ENCODE measurements at regions not wholly inside any gene's neighbourhood (a gene's known extent, or its start where the extent isn't known, plus 50 kb on each side); places are given as distances from the start of the nearest gene placed in this dataset.

DNA sequence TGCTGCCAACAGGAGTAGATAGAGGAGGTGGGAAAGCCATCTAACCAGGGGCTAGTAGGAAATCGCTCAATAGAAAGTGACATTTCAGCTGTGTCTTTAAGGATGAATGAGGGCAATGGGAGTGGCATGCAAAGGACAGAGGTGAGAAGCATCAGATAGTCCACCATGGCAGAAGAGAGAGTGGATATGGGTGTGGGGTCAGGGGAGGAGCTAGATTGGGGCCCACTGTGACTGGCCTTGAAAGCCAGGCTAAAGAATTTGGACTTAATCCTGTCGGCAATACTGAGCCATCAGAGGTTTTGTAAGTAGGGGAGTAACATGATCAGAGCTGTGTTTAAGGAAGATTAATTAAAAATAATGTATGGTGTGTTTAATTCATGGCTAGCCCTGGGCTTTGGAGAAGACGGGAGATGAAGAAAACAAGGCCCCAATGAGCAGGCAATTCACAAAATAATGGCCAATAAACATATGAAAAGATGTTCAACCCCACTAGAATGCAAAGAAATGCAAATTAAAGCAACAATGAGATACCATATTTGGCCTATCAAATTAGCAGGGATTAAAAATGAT lies 98.1 kb upstream of the PJA1 start:
- no peak for DNase-seq

DNA sequence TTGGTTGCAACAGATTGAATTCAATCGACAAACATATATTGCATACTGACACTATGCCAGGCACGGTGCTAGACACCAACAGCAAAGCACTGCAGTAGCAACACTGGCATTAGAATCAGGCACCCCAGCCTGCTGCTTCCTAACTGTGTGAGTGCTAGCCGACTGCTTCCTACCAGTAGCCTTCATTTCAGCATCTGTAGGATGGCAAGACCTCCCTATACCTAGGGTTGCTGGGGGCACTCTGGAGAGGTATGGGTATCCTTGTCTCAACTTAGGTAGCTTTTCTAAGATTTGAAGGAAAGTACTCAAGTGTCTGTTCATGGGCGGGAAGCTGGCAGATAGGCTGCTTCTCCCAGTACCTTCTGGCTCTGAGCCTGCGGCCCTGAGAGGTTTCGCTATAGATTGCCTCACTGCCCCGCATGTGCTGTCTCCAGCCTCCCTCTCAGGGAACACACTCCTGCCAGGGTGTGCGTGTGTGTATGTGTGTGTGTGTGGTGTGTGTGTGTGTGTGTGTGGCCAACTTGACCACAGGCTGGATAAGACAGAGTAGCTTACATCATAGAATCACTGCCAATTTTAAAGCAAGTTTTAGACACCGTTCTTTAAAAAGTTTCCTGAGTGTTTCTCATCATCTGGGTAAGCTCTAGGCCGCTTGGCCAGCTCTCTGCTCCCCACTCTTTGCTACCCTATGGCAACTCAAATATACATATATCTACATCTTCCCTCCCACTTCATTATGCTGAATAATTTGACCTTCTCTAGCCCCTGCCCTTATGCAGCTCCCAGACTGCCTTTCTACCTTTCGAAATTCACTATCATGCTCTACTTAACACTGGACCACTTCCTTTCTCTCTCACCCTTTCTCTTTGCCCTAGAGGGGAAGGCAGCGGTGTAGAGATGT lies 97.0 kb upstream of the PJA1 start:
- no peak for DNase-seq

DNA sequence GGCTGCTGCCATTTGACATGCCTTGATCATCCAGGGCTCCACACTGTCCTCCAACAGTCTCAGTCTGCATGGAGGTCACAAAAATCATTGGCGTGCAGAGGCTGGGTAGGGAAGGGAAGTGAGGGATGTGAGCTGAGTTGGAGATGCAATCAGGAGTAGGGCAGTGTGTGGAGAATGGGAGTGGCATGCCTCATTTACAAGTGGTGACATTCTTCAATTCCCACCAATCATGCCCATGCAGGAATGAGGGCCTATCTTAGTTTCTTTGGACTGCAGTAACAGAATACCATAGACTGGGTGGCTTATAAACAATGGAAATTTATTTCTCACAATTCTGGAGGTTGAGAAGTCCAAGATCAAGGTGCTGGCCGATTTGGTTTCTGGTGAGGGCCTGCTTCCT lies 94.9 kb upstream of the PJA1 start:
- DNase-seq = no peak

DNA sequence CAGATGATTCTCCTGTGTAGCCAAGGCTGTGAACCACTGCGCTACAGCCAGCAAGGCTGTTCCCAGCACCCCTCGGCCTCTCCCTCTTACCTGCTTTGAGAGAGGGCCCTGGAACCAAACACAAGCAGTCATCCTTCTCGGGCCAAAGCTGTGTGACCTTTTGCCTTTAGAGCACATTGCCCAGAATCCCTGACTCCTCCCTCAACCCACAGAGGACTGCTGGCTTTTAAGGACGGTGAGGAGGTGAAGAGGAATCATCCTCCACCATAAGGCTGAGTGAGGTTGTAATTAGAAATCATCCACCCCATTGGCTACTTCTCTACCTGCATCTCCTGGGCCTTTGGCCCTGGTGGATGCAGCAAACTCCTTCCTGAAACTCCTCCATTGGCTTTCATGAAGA lies 93.6 kb upstream of the PJA1 start:
- no peak for DNase-seq

DNA sequence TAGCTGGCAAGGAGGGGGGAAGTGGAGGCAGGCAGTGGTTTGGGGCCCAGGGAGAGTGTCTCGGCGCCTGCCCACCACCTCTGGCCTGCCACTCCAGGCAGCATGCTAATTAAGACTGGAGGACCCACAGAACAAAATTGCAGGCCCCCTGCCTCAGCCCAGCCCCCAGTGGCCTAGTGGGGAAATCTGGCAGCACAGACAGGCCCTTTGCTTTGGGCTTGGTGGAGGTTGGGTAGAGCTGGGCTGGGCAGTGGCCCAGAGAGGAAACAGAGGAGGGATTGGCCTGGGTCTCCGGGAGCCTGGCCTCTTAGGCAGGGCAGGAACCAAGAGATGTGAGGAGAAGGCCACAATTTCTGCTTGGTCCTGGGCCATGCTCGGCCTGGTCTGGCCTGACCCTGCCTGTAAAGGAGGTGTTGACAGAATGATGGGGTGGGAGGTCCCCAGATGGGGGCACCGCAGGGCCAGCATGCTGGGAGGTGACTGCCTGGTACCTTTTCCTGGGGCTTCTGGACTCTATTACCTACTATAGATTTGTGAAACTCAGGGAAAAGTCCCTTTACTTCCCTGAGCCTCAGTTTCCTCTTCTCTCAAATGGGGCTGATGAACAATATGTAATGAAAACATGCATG lies 92.4 kb upstream of the PJA1 start:
- no peak for DNase-seq

DNA sequence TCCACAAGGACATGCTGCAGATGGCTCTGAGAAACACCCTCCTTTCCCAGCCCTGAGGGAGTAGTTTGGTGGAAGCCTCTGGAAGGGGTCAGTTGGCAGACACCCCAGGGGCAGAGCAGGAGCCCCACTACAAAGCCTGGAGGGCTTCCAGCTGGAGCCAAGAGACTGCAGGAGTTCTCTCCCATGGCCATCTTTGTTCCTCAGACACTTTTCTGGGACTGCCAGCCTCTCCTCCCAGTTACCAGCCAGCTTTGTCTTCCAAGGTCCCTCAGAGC lies 91.0 kb upstream of the PJA1 start:
- DNase-seq = no peak

DNA sequence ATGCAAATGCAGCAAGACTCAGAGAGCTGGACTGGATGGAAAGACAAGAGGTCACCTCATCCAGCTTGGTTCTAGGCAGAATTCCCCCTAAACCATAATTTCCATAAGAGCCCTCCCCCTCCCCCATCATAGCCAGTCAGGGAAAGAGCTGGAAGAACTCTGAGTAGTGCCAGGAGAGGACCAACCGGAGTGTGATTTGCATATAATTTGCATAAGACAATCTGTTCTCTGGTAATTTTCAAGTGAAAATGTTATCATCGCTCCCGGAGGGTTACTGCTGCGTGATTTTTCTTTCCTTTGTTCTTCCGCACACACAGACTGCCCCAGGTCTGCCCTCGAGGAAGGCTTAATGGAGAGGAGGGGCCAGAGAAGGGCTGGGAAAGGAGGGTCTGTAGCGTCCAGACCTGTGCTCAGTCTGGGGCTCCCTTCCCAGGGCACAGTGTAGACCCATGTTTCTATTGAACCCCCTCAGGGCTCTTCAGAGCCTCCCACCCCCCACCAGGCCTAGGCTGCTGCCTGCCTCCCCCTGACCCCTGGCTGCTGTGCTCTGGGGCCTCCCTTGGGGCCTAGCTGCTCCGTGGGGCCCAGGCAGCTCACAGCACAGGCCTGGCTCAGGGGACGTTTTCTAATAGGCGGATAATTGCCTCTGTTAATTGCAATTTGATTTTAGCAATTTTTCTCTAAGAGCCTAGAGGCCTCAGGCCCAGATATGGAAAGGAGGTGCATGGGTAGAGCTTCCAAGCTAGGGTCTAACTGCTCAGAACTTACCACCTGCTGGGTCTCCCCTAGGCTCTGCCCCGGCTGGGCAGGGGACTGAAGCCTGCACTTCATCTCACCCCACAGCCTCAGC lies 90.4 kb upstream of the PJA1 start:
- no peak for DNase-seq

DNA sequence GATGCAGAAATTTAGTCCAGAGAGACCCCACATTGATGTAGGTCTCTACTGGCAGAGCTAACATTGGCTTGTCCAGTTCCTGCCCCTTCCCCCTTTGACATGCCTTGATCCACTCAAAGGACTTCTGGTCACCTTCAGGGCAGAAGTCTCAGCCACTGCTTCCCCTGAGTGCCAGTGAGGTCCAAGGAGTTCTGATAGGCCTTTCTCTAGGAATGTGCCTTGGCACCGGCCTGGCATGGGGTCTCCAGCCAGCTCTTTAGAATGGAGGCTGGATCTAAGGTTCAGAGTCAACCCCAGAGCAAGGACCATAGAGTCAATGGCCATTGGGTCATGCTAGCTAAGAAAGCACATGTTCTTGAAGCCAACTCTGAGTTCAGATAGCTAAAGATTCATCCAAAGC lies 88.6 kb upstream of the PJA1 start:
- DNase-seq = no peak

DNA sequence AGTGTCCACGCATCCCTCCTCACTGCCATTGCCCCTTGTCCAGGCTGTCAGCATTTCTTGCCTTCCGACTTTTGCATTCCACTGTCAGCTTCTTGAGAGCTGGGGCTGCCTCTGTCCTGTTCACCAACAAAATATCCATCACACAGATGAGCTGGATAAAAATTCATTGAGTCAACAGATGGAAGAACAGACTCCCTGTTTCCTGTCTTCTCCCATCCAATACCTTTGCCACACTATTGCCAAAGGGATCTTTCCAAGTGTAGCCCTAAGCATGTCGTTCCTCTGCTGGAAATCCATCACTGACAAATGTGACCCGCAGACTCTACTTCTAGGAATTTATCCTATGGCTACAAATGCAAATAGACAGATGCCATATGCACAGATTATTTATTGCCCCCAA lies 78.0 kb upstream of the PJA1 start:
- DNase-seq = no peak

DNA sequence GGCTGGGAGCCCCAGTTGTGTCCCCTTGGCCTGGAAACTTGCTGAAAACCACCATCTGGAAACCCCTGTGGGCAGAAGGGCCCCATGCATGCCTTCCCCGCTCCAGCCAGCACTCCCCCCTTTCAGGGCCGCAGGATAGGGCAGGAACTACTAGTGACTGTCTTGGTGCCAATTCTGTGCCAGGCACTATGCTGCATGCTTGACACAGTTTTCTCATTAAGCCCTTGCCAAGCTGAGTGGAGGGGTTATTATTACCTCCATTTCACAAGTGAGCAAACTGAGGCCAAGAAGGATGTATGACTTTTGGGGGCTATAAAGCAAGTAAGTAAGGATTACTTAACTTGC lies 73.6 kb upstream of the PJA1 start:
- no peak for DNase-seq

DNA sequence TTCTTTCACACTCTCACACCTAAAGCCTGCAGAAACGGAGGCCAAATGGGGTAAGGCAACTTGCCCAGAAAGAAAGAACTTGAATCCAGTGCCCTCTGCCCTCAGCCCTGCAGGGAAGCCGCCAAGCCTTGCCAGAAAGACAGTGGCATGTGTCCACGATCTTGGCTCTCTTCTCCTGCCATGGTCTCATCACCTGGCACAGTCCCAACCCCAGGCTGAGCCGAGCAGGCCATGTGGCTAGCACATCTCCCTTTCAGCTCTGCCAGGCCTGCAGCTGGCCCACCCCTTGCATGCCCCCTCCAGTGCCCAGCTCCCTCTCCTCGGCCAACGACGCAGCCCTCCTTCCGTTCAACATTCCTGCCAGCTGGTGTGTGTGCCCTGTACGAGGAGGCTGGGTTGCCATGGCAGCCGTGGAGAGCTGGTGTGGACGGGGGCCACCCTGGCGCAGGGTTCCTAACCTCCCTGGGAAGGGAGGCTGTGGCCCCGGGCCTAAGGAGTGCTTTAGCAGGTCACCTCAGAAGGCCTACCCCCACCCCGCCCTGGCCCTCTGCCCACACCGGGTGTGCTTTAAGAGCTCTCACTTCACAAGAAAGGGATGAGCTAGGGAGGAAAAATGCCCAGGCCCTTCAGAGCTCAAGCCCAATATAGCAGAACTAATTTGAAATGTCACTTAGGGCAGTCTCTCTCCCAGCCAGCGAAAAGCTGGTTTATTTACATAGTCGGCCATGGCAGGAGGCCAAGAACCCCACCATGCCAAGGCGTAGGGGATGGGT lies 73.0 kb upstream of the PJA1 start:
- DNase-seq = no peak

DNA sequence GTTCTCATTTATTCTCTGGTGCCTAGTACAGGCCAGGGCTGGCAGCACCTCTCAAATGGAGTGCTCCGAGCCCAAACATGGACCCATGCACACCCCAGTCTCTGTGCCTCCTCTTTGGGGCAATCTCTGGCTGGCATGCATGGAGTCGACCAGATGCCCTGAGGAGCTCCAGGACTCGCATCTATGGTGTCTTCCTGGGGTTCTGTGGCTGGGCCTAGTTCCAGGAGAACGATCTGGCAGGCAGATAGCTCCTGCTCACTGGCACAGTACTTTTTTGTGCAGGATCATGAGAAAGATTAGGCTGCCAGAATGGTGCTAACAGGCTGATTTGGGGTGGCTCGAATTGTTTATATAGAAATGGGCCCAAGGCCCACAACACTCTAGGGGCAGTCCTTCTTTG lies 72.0 kb upstream of the PJA1 start:
- DNase-seq = no peak

DNA sequence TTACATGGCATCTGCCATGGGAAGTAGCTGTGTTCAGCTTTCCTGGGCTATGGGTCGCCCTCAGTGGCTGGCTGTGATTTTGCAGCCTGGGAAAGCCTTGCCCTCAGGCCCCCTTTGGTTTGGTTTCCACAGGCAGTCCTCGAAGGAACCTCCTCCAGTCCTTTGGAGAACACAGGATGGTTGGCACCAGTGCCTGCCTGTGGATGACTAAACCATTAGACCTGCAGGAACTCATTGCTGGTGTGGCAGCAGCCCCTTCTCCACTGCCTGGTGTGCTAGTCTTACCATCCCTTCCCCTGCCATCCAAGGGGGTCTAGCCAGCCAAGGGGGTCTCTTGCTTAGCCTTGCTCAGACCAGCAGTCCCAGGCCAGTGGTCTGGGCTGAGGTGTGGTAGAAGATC lies 71.4 kb upstream of the PJA1 start:
- DNase-seq = no peak

DNA sequence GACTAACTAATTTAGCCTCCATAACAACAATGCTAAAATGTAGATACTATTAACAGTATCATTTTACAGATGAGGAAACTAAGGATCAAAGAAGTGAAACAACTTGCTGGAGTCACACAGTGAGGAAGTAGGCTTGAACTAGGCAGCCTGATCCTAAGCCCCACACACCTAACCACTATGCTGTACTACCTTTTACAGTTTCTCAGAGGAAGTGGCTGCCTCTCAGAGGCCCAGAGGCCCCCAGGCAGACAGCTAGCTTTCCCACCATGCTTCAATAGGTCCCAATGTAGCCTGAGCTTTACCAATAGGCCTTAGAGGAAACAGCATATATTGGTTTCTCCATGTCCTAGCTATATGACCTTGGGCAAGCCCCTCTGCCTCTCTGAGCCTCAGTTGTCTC lies 69.4 kb upstream of the PJA1 start:
- no peak for DNase-seq

DNA sequence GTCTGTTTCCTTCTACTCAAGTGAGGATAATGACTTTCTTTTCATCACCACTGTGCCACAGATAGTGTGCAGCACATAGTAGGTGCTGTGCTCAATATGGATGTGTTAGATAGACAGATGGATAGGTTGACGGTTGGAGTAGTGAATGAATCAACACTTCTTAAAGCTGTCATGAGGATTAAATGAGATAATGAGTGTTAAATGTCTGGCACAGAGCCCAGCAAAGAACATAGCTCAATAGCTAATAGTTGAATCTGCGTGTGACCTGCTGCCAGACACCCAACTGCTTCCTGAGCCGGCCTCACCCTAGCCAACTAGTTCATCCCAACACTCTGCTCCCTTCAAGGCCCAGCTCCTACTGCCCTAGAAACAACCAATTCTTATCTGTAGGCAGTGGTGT lies 67.7 kb upstream of the PJA1 start:
- DNase-seq = no peak

DNA sequence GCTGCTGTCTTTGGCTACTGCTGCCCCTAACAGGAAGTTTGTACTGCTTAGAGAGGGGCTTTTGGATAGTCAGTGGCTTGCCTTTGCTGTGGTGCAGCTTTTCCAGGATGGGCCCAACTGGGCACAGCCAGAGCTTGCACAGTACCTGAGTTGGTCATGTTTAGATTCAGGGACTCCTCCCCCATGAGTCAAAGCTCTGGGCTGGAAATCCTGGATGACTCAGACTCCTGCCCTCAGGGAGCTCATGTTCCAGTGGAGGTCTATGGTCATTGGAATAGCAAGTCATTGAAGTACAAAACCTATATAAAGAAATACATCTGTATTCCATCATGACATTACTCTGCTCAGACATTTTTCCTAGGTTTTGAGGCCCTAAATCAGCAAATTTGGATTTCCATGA lies 66.7 kb upstream of the PJA1 start:
- no peak for DNase-seq

DNA sequence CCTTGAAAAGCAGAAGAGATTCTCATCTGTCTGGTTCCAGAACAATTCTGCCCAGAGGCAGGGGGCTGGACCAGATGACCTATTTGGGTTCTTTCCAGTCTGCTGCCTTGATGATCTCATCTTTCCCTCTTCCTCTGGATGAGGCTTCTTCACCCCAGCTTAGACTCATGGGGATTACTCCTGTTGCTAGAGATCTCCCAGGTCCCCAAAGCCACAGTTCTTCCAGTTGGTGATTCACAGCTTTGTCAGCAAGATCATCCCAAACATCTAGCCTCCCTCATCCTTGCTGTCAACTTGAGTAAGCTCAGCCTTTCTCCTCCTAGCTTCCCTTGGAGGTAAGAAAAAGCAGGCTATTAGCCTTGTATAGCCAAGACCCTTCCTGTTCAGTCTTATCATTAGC lies 64.2 kb upstream of the PJA1 start:
- DNase-seq = no peak

DNA sequence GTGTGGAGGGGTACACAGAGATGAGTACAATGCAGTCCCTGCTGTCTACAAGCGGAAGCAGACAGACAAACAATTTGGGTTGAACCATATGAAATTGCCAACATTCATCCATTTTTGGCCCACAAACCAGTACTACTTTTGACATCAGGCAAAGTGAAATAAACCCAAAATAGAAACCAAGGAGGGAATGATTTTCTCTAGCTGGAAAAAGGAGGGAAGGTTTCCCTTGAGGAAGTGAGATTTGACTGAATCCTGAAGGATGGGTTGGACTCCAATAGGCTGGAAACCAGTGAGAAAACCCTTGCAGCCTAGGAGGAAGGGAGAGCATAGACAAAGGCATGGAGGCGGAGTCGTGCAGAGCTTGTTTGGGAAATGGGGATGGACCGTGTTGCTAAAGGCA lies 63.5 kb upstream of the PJA1 start:
- DNase-seq = no peak

DNA sequence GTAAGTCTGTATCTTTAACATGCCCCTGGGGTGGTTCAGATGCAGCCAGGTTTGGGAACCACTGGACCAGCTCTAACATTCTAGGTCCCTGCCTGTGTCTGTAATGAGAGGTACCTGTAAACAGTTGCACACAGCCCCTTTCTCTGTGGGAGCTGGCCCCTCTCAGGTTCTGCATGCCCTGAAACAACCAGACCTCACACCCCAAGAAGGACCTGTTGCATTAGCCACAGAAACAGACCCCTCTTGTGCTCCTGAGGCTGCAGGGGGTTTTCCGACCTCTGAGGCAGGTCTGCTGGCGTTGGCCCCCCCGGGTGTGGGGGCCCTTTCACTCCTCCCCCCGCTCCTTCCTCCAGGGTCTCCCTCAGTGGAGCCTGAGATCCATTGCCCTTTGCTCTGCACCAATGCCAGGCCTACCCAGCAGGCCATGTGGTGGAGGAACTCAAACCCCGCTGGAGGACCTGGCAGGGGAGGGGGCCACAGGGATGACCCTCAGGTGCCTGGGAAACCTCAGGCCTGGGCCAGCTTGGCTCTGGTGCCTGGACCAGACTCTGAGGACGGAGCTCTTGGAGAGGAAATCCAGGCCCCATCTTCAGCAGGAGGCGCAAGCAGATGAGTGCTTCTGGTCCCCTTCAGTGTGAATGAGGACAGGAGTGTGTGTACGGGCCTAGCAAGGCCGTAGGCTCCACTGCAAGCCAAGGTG lies 61.4 kb upstream of the PJA1 start:
- no peak for DNase-seq

DNA sequence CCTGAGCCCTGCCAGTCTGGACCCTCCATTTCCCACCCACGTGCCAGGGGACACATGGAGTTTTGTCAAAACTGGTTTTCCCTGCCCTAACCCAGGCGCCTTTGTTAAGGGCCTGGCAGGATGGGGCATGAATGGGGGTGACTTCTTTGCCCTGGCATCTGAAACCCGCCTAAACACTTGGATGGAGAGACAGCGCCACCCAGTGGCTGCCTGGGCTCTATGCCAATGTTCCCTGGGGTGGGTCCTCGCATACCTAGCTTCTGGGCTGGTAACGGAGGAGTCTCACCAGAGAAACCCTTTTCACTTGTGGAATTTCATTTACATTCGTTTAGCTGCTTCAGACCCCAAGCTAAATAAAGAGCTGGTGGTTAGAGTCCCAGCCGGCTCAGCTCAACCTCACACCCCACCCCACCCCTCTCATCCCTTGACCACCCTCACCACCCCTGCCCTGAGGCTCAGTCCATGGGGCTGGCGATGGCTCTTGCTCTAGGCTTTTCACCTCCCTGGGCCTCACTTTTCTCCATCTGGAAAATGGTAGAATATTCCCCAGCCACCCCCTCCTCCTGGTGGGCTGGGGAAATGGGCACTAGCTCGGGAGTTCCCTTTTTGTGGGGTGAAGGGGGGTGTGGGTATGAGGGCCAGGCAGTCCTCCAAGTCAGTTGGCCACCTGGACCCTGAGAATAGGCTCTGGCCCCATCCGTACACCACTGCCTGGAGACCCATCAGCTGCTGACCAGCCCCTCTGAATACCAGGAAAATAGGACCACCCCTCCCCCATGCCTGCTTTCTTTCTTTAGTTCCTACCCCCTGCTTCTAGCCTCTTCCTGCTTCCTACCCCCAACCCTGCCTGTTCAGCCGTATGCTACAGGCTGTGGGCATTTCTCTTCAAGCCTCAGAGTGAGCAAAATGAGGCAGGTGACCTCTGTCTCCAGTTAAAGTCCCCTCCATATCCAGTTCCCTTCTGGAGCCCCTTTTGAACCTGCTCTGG lies 57.1 kb upstream of the PJA1 start:
- peak; percentile 19 to 39 for DNase-seq
